NB4 (cell line): ENCODE measurements at regions not wholly inside any gene's neighbourhood (a gene's known extent, or its start where the extent isn't known, plus 50 kb on each side); places are given as distances from the start of the nearest gene placed in this dataset.

Experiments
- CTCF ChIP-seq: IDR thresholded peaks from one replicate; pipeline ENCODE4 v1.5.1; 2012; ENCODE audit warnings: low read depth, low read length
- MAX ChIP-seq: IDR thresholded peaks from 2 replicates; pipeline ENCODE4 v1.6.1; 2011; ENCODE audit warnings: low read depth, low read length
- MYC ChIP-seq: IDR thresholded peaks from 2 replicates; pipeline ENCODE4 v1.6.1; 2011; ENCODE audit warnings: low read depth, low read length
- POLR2A ChIP-seq: IDR thresholded peaks from 2 replicates; pipeline ENCODE4 v1.6.1; 2011; ENCODE audit warnings: mild to moderate bottlenecking; ENCODE audit not compliant: insufficient read length; ENCODE audit errors: extremely low read depth

- TF ChIP-seq CTCF (no peak), POLR2A (no peak), MAX (no peak), MYC (no peak)
Measured at GRCh38 chr2:239811111-239811781, 213.9 kb downstream of the NDUFA10 start.
